Omental fat pad (tissue), 3 donors: ENCODE measurements at regions not wholly inside any gene's neighbourhood (a gene's known extent, or its start where the extent isn't known, plus 50 kb on each side); places are given as distances from the start of the nearest gene placed in this dataset.

Experiments used
- ATAC-seq: fragments of 150-250 bp; one replicate; pipeline ENCODE4 v1.9.1; 2016; ENCODE audit warnings: mild to moderate bottlenecking, moderate library complexity; ENCODE audit not compliant: low FRiP score
- DNase-seq: peaks from one replicate; pipeline ENCODE4 v3.0.0-alpha.2; 2019; ENCODE audit warnings: low spot score
- TF ChIP-seq, protein P1 (sequence below), 3 donors: fragments of 450-650 bp; IDR thresholded peaks; one replicate each; pipeline ENCODE4 v1.5.1; 2016 to 2017; ENCODE audit warnings: antibody characterized with exemption in 3 of 3, mild to moderate bottlenecking in 3 of 3, moderate library complexity in 2 of 3

DNA sequence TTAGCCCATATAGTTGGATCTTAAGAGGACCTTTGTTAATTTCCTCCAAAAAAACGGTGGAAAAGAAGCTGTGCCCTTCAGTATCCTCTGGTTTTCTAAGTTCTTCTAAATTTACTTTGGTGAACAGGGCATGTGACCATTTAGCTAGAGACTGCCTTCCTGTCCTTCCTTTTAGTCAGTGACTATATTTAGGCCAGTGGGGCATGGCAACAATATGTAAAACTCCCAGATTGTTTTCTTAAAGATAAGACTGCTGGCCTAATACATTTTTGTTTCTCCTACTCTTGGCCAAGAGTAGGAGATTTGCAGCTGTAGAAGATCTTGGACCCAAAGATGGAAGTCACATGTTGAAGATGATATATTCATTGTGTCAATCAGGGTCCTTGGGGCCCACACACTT lies 325.1 kb upstream of the DCN start:
- no peak for ATAC-seq
- TF ChIP-seq, protein P1, sequence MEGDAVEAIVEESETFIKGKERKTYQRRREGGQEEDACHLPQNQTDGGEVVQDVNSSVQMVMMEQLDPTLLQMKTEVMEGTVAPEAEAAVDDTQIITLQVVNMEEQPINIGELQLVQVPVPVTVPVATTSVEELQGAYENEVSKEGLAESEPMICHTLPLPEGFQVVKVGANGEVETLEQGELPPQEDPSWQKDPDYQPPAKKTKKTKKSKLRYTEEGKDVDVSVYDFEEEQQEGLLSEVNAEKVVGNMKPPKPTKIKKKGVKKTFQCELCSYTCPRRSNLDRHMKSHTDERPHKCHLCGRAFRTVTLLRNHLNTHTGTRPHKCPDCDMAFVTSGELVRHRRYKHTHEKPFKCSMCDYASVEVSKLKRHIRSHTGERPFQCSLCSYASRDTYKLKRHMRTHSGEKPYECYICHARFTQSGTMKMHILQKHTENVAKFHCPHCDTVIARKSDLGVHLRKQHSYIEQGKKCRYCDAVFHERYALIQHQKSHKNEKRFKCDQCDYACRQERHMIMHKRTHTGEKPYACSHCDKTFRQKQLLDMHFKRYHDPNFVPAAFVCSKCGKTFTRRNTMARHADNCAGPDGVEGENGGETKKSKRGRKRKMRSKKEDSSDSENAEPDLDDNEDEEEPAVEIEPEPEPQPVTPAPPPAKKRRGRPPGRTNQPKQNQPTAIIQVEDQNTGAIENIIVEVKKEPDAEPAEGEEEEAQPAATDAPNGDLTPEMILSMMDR (IDR thresholded peaks at IDR 0.05): no peak

DNA sequence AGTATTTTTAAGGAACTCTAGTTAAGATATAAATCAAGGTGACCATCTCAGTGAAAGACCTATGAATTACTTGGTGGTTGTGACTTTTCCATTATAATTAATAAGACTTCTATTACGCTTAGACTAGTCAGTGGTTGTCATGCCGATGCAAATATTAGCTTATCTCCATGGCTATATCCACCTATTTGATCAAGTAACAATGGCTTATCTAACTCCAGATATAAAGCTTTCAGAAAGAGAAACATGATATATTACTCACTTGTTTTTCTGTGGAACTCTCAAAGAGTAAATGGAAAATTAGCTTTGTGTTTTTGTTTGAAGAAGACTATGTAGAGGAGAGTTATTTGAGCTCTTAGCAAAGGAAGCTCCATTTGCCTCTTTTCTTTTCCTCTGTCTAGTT lies 323.8 kb upstream of the DCN start:
- DNase-seq (no peak), ATAC-seq (no peak)
- TF ChIP-seq, protein P1 (IDR thresholded peaks at IDR 0.05): no peak

More for the DNA sequence above, 325.1 kb upstream of the DCN start:
- DNase-seq: no peak

DNA sequence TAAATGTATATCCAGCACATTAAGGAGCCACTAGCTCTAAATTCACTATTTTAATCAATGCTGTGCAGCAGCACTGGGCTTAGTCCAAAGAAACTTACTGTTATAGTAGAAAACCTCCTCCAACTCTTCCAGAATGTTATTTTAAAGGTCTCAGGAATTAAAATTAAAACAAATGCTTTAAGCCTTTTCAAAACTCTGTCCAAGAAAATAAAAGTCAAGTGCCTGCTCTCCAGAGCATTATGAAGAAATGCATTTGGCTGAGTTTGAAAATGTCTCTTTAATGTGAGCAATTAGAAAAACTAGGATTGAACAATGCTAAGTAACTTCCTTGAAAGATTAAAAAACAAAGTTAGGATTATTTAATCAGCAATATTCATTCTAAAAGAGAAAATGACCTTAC lies 322.4 kb upstream of the DCN start:
- ATAC-seq (no peak), DNase-seq (no peak)
- TF ChIP-seq, protein P1 (IDR thresholded peaks at IDR 0.05): no peak

DNA sequence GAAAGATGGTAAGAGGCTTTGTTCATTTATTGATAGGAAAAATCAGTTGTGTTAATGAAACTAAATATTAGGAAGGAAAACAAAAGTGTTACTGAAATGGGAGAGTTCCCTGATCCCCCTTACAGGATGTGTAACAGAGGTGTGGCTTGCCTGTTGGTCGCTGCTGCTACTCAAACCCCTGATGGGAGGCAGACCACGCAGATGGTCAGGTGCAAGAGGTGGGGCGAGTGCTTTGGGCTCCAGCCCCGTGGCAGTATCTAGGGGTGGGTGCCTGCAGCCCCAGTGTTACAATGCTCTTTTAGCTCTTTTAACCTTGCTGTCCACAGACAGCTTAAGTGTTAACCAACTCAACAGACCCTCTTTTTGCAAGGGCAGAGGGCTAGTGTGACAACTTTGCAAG lies 319.6 kb upstream of the DCN start:
- ATAC-seq (no peak), DNase-seq (no peak)
- TF ChIP-seq, protein P1 (IDR thresholded peaks at IDR 0.05): no peak

DNA sequence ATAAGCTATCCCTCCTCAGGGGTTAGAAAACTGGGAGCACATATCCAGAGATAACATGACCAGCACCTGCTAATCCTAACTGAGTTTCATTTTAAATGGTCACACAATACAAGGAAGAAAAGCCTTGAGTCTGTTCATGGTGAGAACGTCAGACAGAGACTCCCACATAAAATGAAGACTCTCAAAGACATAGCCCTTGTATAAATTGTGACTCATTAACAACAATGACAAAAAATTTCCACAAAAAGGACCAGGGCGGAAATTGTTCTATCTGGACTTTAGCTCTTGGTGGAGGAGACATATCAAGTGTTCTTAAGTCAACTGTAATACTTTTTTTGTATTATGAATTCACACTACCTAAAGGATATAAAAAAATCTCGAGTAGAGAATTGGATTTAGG lies 313.7 kb upstream of the DCN start:
- TF ChIP-seq, protein P1 (IDR thresholded peaks at IDR 0.05): no peak
- ATAC-seq (no peak), DNase-seq (no peak)

DNA sequence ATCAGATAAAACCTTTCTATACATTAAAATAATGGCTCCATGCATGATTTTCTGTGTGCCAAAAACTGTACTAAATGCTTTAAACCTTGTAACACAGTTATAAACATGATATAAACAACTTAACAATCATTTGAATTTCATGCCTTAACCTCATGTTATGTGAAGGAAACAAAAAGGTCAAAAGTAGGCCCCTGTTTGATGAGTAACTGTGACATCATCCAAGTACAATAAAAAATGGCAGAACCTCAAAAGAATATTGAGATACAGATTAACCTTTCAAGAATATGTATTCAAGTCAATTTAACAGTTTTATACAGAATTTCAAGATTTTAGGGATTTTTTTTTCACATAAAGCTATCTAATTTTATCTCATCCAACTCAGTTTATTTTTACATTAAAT lies 310.7 kb upstream of the DCN start:
- TF ChIP-seq, protein P1 (IDR thresholded peaks at IDR 0.05): no peak
- ATAC-seq (no peak), DNase-seq (no peak)

DNA sequence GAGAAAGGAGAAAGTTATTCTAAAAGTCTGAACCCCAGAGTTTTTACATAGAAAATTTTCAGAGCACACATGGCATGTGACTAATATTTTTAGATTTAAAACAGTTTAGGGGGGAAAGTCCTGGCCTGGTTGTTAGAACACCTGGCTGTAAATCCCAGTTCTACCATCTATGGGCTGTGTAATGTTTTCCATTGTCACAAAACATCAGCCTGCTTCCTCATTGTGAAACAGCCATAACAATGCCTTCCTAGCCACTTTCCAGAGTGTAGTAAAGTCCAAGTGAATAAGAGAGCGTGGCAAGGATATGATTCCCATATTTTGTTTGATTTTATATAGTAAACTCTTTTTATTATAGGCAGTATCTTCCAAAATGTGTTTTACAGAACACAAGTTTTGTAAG lies 310.0 kb upstream of the DCN start:
- ATAC-seq: no peak
- TF ChIP-seq, protein P1 (IDR thresholded peaks at IDR 0.05): no peak
- no peak for DNase-seq
